ENCODE measurements at regions not wholly inside any gene's neighbourhood (a gene's known extent, or its start where the extent isn't known, plus 50 kb on each side); places are given as distances from the start of the nearest gene placed in this dataset.

- TF ChIP-seq CTCF (IDR thresholded peaks at IDR 0.05; ENCODE audit: insufficient read depth, low read length) (no peak), REST (IDR thresholded peaks at IDR 0.05; ENCODE audit: insufficient replicate concordance, low read depth) (no peak), GABPA (IDR thresholded peaks at IDR 0.05; ENCODE audit: low read depth) (no peak), SPI1 (IDR thresholded peaks at IDR 0.05; ENCODE audit: borderline replicate concordance, low read depth) (no peak), POLR2AphosphoS5 (IDR thresholded peaks at IDR 0.05; ENCODE audit: low read depth) (no peak)
- H3K27ac ChIP-seq (replicated peaks), result no peak overlapping the region
- DNase-seq (ENCODE audit: low read depth in 1 of 2, low spot score in 1 of 2), result no peak
- peaks cover 11% of the 10 kb centered on the region for H3K27me3 ChIP-seq (ENCODE audit: insufficient read depth, poor library complexity, severe bottlenecking)
- H3K4me3 ChIP-seq (replicated peaks; ENCODE audit: insufficient read depth, low read length), result peak overlapping the region; percentile 89
Observed at GRCh38 chr18:34976534-34976898, 64.7 kb upstream of the MAPRE2 start.

- TF ChIP-seq REST (IDR thresholded peaks at IDR 0.05; ENCODE audit: insufficient replicate concordance, low read depth), result peak; percentile 52
- TF ChIP-seq CTCF (IDR thresholded peaks at IDR 0.05; ENCODE audit: insufficient read depth, low read length), result no peak
- TF ChIP-seq POLR2AphosphoS5 (IDR thresholded peaks at IDR 0.05; ENCODE audit: low read depth), result no peak
- TF ChIP-seq GABPA (IDR thresholded peaks at IDR 0.05; ENCODE audit: low read depth), result peak; percentile 15; the same call in 1 of the 2 replicates
- TF ChIP-seq SPI1 (IDR thresholded peaks at IDR 0.05; ENCODE audit: borderline replicate concordance, low read depth), result peak; percentile 92
- Histone ChIP-seq H3K27me3 (ENCODE audit: insufficient read depth, poor library complexity, severe bottlenecking) (peaks cover 11% of the 10 kb centered on the region), H3K27ac (replicated peaks) (no peak overlapping the region), H3K4me3 (replicated peaks; ENCODE audit: insufficient read depth, low read length) (peak overlapping the region; percentile 89)
- peak; percentile 34 to 71 for DNase-seq (ENCODE audit: low read depth in 1 of 2, low spot score in 1 of 2)
Observed at GRCh38 chr18:34976899-34977837, 64.0 kb upstream of the MAPRE2 start.

- Histone ChIP-seq H3K4me3 (replicated peaks; ENCODE audit: insufficient read depth, low read length) (peak overlapping the region; percentile 89), H3K27ac (replicated peaks) (no peak overlapping the region), H3K27me3 (ENCODE audit: insufficient read depth, poor library complexity, severe bottlenecking) (peaks cover 11% of the 10 kb centered on the region)
- peak; percentile 35 to 71 for DNase-seq (ENCODE audit: low read depth in 1 of 2, low spot score in 1 of 2)
- no peak for TF ChIP-seq POLR2AphosphoS5 (IDR thresholded peaks at IDR 0.05; ENCODE audit: low read depth)
- no peak for TF ChIP-seq SPI1 (IDR thresholded peaks at IDR 0.05; ENCODE audit: borderline replicate concordance, low read depth)
- TF ChIP-seq CTCF (IDR thresholded peaks at IDR 0.05; ENCODE audit: insufficient read depth, low read length), result no peak
- no peak for TF ChIP-seq REST (IDR thresholded peaks at IDR 0.05; ENCODE audit: insufficient replicate concordance, low read depth)
- TF ChIP-seq GABPA (IDR thresholded peaks at IDR 0.05; ENCODE audit: low read depth), result no peak
Observed at GRCh38 chr18:34977838-34978532, 63.2 kb upstream of the MAPRE2 start.

Data from HL-60 (cell line).